GM21737 (cell line): ENCODE measurements at regions not wholly inside any gene's neighbourhood (a gene's known extent, or its start where the extent isn't known, plus 50 kb on each side); places are given as distances from the start of the nearest gene placed in this dataset.
A peak's percentile ranks its signal among the peaks of the same experiment; 100 is the strongest.

Experiments used
- ATAC-seq: cut with Tn5 transposase; IDR thresholded peaks from one replicate; pipeline ENCODE4 v1.9.1; 2021; ENCODE audit warnings: mild to moderate bottlenecking, moderate library complexity; ENCODE audit not compliant: unreplicated experiment

- no peak for ATAC-seq
These were observed 756.1 kb upstream of the KLHL29 start for GRCh38 chr2:22628906-22629305.

- no peak for ATAC-seq
These were observed 750.8 kb upstream of the KLHL29 start for GRCh38 chr2:22634167-22634566.

GRCh38 chr2:22656426-22656825 is 728.6 kb upstream of the KLHL29 start:
- no peak for ATAC-seq

GRCh38 chr2:22673529-22673928 is 711.5 kb upstream of the KLHL29 start:
- no peak for ATAC-seq

- no peak for ATAC-seq
These were observed 701.1 kb upstream of the KLHL29 start for GRCh38 chr2:22683914-22684313.

GRCh38 chr2:22690096-22690495 is 694.9 kb upstream of the KLHL29 start:
- no peak for ATAC-seq

GRCh38 chr2:22691666-22692065 is 693.3 kb upstream of the KLHL29 start:
- no peak for ATAC-seq

- no peak for ATAC-seq
These were observed 692.2 kb upstream of the KLHL29 start for GRCh38 chr2:22692746-22693145.

- ATAC-seq: no peak
These were observed 690.7 kb upstream of the KLHL29 start for GRCh38 chr2:22694300-22694699.

- ATAC-seq: no peak
These were observed 690.1 kb upstream of the KLHL29 start for GRCh38 chr2:22694856-22695255.

- ATAC-seq: no peak
These were observed 687.8 kb upstream of the KLHL29 start for GRCh38 chr2:22697054-22697788.

- no peak for ATAC-seq
These were observed 683.3 kb upstream of the KLHL29 start for GRCh38 chr2:22701561-22702160.

GRCh38 chr2:22703286-22703920 is 681.6 kb upstream of the KLHL29 start:
- no peak for ATAC-seq

GRCh38 chr2:22719396-22719795 is 665.6 kb upstream of the KLHL29 start:
- no peak for ATAC-seq

- ATAC-seq: no peak
These were observed 655.5 kb upstream of the KLHL29 start for GRCh38 chr2:22729466-22729865.

- ATAC-seq: no peak
These were observed 650.5 kb upstream of the KLHL29 start for GRCh38 chr2:22734373-22735045.

- no peak for ATAC-seq
These were observed 647.8 kb upstream of the KLHL29 start for GRCh38 chr2:22737144-22737543.

- ATAC-seq: no peak
These were observed 643.8 kb upstream of the KLHL29 start for GRCh38 chr2:22741216-22741615.

GRCh38 chr2:22748909-22749308 is 636.1 kb upstream of the KLHL29 start:
- peak; percentile 60 for ATAC-seq

- ATAC-seq: no peak
These were observed 631.5 kb upstream of the KLHL29 start for GRCh38 chr2:22753476-22753875.

- ATAC-seq: no peak
These were observed 628.5 kb upstream of the KLHL29 start for GRCh38 chr2:22756276-22757043.
